Chondrocyte (in vitro differentiated cells): ENCODE measurements at regions not wholly inside any gene's neighbourhood (a gene's known extent, or its start where the extent isn't known, plus 50 kb on each side); places are given as distances from the start of the nearest gene placed in this dataset.
A peak's percentile ranks its signal among the peaks of the same experiment; 100 is the strongest.

Experiments used
- DNase-seq: peaks from one replicate; pipeline ENCODE4 v3.0.0; 2021; ENCODE audit warnings: mixed read lengths, low spot score
- H3K27ac Mint-ChIP-seq: one replicate; pipeline ENCODE4 v1.8.0; 2021; ENCODE audit warnings: mild to moderate bottlenecking, moderate library complexity, mixed read lengths; ENCODE audit not compliant: unreplicated experiment
- H3K27me3 Mint-ChIP-seq: 2 replicates; pipeline ENCODE4 v1.8.0; 2021; ENCODE audit warnings: low read depth, mixed read lengths
- H3K36me3 Mint-ChIP-seq: 2 replicates; pipeline ENCODE4 v1.8.0; 2021; ENCODE audit warnings: low read depth, mixed read lengths
- H3K4me1 Mint-ChIP-seq: 2 replicates; pipeline ENCODE4 v1.8.0; 2021; ENCODE audit warnings: low read depth, mild to moderate bottlenecking, mixed read lengths
- H3K4me3 Mint-ChIP-seq: one replicate; pipeline ENCODE4 v1.8.0; 2021; ENCODE audit warnings: mild to moderate bottlenecking, moderate library complexity, mixed read lengths; ENCODE audit not compliant: unreplicated experiment
- H3K9me3 Mint-ChIP-seq: 2 replicates; pipeline ENCODE4 v1.8.0; 2021; ENCODE audit warnings: low read depth, mixed read lengths
- CTCF ChIP-seq: fragments of 200-600 bp; sonication (generic); IDR thresholded peaks from 2 replicates; pipeline ENCODE4 v1.5.0; 2021; ENCODE audit warnings: antibody characterized with exemption, mild to moderate bottlenecking, moderate library complexity

- Mint-ChIP-seq H3K4me1 (peaks cover 27% of the 10 kb centered on the region), H3K9me3 (no peaks in the 10 kb centered on the region), H3K36me3 (no peaks in the 10 kb centered on the region), H3K4me3 (no peak overlapping the region), H3K27me3 (no peaks in the 10 kb centered on the region), H3K27ac (peak overlapping the region; percentile 79)
- no peak for DNase-seq
- TF ChIP-seq CTCF = no peak
Measured at GRCh38 chr5:124343451-124343867, 403.0 kb downstream of the ZNF608 start.

- Mint-ChIP-seq H3K9me3 (no peaks in the 10 kb centered on the region), H3K4me1 (peaks cover 27% of the 10 kb centered on the region), H3K36me3 (no peaks in the 10 kb centered on the region), H3K27ac (peak overlapping the region; percentile 79), H3K27me3 (no peaks in the 10 kb centered on the region), H3K4me3 (no peak overlapping the region)
- no peak for DNase-seq
- no peak for TF ChIP-seq CTCF
Measured at GRCh38 chr5:124342986-124343385, 403.5 kb downstream of the ZNF608 start.

- no peaks in the 10 kb centered on the region for H3K36me3 Mint-ChIP-seq
- no peak for DNase-seq
- no peak for TF ChIP-seq CTCF
- H3K27ac Mint-ChIP-seq = peak overlapping the region; percentile 50
- peaks cover 27% of the 10 kb centered on the region for H3K4me1 Mint-ChIP-seq
- no peaks in the 10 kb centered on the region for H3K27me3 Mint-ChIP-seq
- H3K9me3 Mint-ChIP-seq = no peaks in the 10 kb centered on the region
- no peak overlapping the region for H3K4me3 Mint-ChIP-seq
Measured at GRCh38 chr5:124342584-124342983, 403.9 kb downstream of the ZNF608 start.

- no peak for DNase-seq
- Mint-ChIP-seq H3K4me3 (no peak overlapping the region), H3K27ac (no peak overlapping the region)
Measured at GRCh38 chr5:124342027-124342471, 404.4 kb downstream of the ZNF608 start.

GRCh38 chr5:124341066-124341858 is 405.2 kb downstream of the ZNF608 start:
- H3K36me3 Mint-ChIP-seq = no peaks in the 10 kb centered on the region
- H3K9me3 Mint-ChIP-seq = no peaks in the 10 kb centered on the region
- no peak for DNase-seq
- H3K27ac Mint-ChIP-seq = no peak overlapping the region
- peaks cover 27% of the 10 kb centered on the region for H3K4me1 Mint-ChIP-seq
- TF ChIP-seq CTCF = no peak
- H3K27me3 Mint-ChIP-seq = no peaks in the 10 kb centered on the region
- H3K4me3 Mint-ChIP-seq = no peak overlapping the region

More at GRCh38 chr5:124342027-124342471, 404.4 kb downstream of the ZNF608 start:
- Mint-ChIP-seq H3K27me3 (no peaks in the 10 kb centered on the region), H3K36me3 (no peaks in the 10 kb centered on the region), H3K4me1 (peaks cover 27% of the 10 kb centered on the region), H3K9me3 (no peaks in the 10 kb centered on the region)
- TF ChIP-seq CTCF = no peak
